Neuronal stem cell (in vitro differentiated cells): ENCODE measurements at regions not wholly inside any gene's neighbourhood (a gene's known extent, or its start where the extent isn't known, plus 50 kb on each side); places are given as distances from the start of the nearest gene placed in this dataset.

ENCODE experiments used
- DNase-seq: peaks from one replicate; pipeline ENCODE4 v3.0.0-alpha.2; 2013; ENCODE audit warnings: low spot score
- H2AFZ ChIP-seq: one replicate; pipeline ENCODE4 v1.6.1; 2013; ENCODE audit warnings: mild to moderate bottlenecking, low read length, inconsistent platforms
- H2AK5ac ChIP-seq: 2 replicates; pipeline ENCODE4 v1.6.1; 2013; ENCODE audit warnings: low read depth, mild to moderate bottlenecking, inconsistent platforms, low read length, moderate library complexity, mixed read lengths
- H2BK120ac ChIP-seq: 2 replicates; pipeline ENCODE4 v1.6.1; 2013; ENCODE audit warnings: low read depth, mild to moderate bottlenecking, inconsistent platforms, low read length, moderate library complexity, mixed read lengths
- H2BK12ac ChIP-seq: one replicate; pipeline ENCODE4 v1.6.1; 2013; ENCODE audit warnings: low read length, inconsistent platforms
- H2BK15ac ChIP-seq: 2 replicates; pipeline ENCODE4 v1.6.1; 2013; ENCODE audit warnings: mild to moderate bottlenecking, low read length, inconsistent platforms, mixed read lengths
- H2BK5ac ChIP-seq: one replicate; pipeline ENCODE4 v1.6.1; 2013; ENCODE audit warnings: inconsistent platforms, mild to moderate bottlenecking, low read length, moderate library complexity
- H3K14ac ChIP-seq: one replicate; pipeline ENCODE4 v1.6.1; 2013; ENCODE audit warnings: low read length, inconsistent platforms
- H3K18ac ChIP-seq: 2 replicates; pipeline ENCODE4 v1.6.1; 2013; ENCODE audit warnings: low read length, inconsistent platforms
- H3K23ac ChIP-seq: 2 replicates; pipeline ENCODE4 v1.6.1; 2013; ENCODE audit warnings: low read depth, mild to moderate bottlenecking, mixed read lengths, low read length, inconsistent platforms; ENCODE audit not compliant: poor library complexity
- H3K27ac ChIP-seq: replicated peaks from 3 replicates; pipeline ENCODE4 v1.5.1; 2013; ENCODE audit warnings: low read length, inconsistent platforms
- H3K27me3 ChIP-seq, 3 experiments: 2 replicates each; pipeline ENCODE4 v1.6.1; 2013; ENCODE audit warnings: low read length in 3 of 3, mild to moderate bottlenecking in 2 of 3, inconsistent platforms in 1 of 3, low read depth in 1 of 3, mixed read lengths in 1 of 3, moderate library complexity in 1 of 3; ENCODE audit not compliant: control insufficient read depth in 3 of 3, insufficient read depth in 3 of 3
- H3K36me3 ChIP-seq, 2 donors: replicated peaks in 1 of 2; 2 replicates each; pipeline ENCODE4 v1.6.1; 2013; ENCODE audit warnings: low read length in 2 of 2; ENCODE audit not compliant: control insufficient read depth in 2 of 2, insufficient read depth in 2 of 2
- H3K4ac ChIP-seq: 2 replicates; pipeline ENCODE4 v1.6.1; 2013; ENCODE audit warnings: inconsistent platforms, mild to moderate bottlenecking, low read length, moderate library complexity
- H3K4me1 ChIP-seq, 2 donors: 1 replicate in 1 of 2; 2 replicates in 1 of 2; pipeline ENCODE4 v1.6.1; 2013; ENCODE audit warnings: low read length in 2 of 2, low read depth in 1 of 2; ENCODE audit not compliant: control insufficient read depth in 2 of 2, insufficient read depth in 1 of 2
- H3K4me2 ChIP-seq: one replicate; pipeline ENCODE4 v1.6.1; 2013; ENCODE audit warnings: mild to moderate bottlenecking, low read length, inconsistent platforms; ENCODE audit not compliant: insufficient read depth, poor library complexity, severe bottlenecking
- H3K4me3 ChIP-seq, 2 donors: 2 replicates each; pipeline ENCODE4 v1.5.1; 2013; ENCODE audit warnings: low read length in 2 of 2, mild to moderate bottlenecking in 2 of 2, inconsistent platforms in 1 of 2, moderate library complexity in 1 of 2
- H3K79me1 ChIP-seq: one replicate; pipeline ENCODE4 v1.6.1; 2013; ENCODE audit warnings: low read depth, mild to moderate bottlenecking, inconsistent platforms, low read length, moderate library complexity
- H3K9ac ChIP-seq: one replicate; pipeline ENCODE4 v1.6.1; 2013; ENCODE audit warnings: mild to moderate bottlenecking, low read depth, low read length, inconsistent platforms; ENCODE audit not compliant: poor library complexity
- H3K9me3 ChIP-seq, 2 donors: replicated peaks in 1 of 2; 2 replicates each; pipeline versions ENCODE3 to v1.6.1; 2013; ENCODE audit warnings: low read length in 2 of 2, mild to moderate bottlenecking in 2 of 2, inconsistent platforms in 1 of 2, low read depth in 1 of 2, mixed read lengths in 1 of 2, moderate library complexity in 1 of 2; ENCODE audit not compliant: control insufficient read depth in 2 of 2, insufficient read depth in 1 of 2
- H4K8ac ChIP-seq: one replicate; pipeline ENCODE4 v1.6.1; 2013; ENCODE audit warnings: low read depth, mild to moderate bottlenecking, inconsistent platforms, low read length, moderate library complexity
- H4K91ac ChIP-seq: one replicate; pipeline ENCODE4 v1.6.1; 2013; ENCODE audit warnings: low read length, low read depth, mild to moderate bottlenecking, inconsistent platforms; ENCODE audit not compliant: poor library complexity
- WGBS, 2 donors: extraction: QIAGEN DNeasy Blood & Tissue Kit; methylation state at CpG; one replicate each; pipeline ENCODE4 v1.1.7; 2013; ENCODE audit warnings: missing lambda C conversion rate in 2 of 2, mixed read lengths in 1 of 2; ENCODE audit not compliant: insufficient read length in 2 of 2, insufficient replicate concordance in 1 of 2; ENCODE audit errors: extremely low coverage in 2 of 2; 5-methylcytosine and 5-hydroxymethylcytosine counted together

- no peaks in the 10 kb centered on the region for H3K36me3 ChIP-seq
- no peak overlapping the region for H3K14ac ChIP-seq
- H3K79me1 ChIP-seq: no peaks in the 10 kb centered on the region
- H3K27ac ChIP-seq: no peak overlapping the region
- no peaks in the 10 kb centered on the region for H3K9me3 ChIP-seq
- DNase-seq: no peak
- no peak overlapping the region for H2BK12ac ChIP-seq
- H2AK5ac ChIP-seq: no peak overlapping the region
- H2AFZ ChIP-seq: no peak overlapping the region
- H3K18ac ChIP-seq: no peak overlapping the region
- no peak overlapping the region for H2BK15ac ChIP-seq
- H3K4me2 ChIP-seq: no peak overlapping the region
- no CpG with 5 or more reads among the region's 2 CpGs for WGBS, 2 donors
- no peak overlapping the region for H3K4me3 ChIP-seq
- H2BK5ac ChIP-seq: no peak overlapping the region
- H3K4ac ChIP-seq: no peak overlapping the region
- H3K9ac ChIP-seq: no peak overlapping the region
- H3K23ac ChIP-seq: no peak overlapping the region
- H3K27me3 ChIP-seq: no peaks in the 10 kb centered on the region
- no peaks in the 10 kb centered on the region for H3K4me1 ChIP-seq
- no peak overlapping the region for H4K91ac ChIP-seq
- no peak overlapping the region for H2BK120ac ChIP-seq
- H4K8ac ChIP-seq: no peak overlapping the region
Observed at GRCh38 chr9:116062206-116062550, 91.4 kb upstream of the PAPPA start.

- no peaks in the 10 kb centered on the region for H3K4me1 ChIP-seq
- no peak overlapping the region for H2AFZ ChIP-seq
- H3K27ac ChIP-seq: no peak overlapping the region
- H3K36me3 ChIP-seq: no peaks in the 10 kb centered on the region
- H2BK15ac ChIP-seq: no peak overlapping the region
- no peak for DNase-seq
- H3K27me3 ChIP-seq: no peaks in the 10 kb centered on the region
- no peak overlapping the region for H3K14ac ChIP-seq
- H3K79me1 ChIP-seq: no peaks in the 10 kb centered on the region
- no peak overlapping the region for H2BK5ac ChIP-seq
- no peak overlapping the region for H3K23ac ChIP-seq
- H4K91ac ChIP-seq: no peak overlapping the region
- H3K9ac ChIP-seq: no peak overlapping the region
- H2AK5ac ChIP-seq: no peak overlapping the region
- WGBS, 2 donors: no CpG with 5 or more reads among the region's 3 CpGs
- no peak overlapping the region for H3K4ac ChIP-seq
- no peaks in the 10 kb centered on the region for H3K9me3 ChIP-seq
- H3K4me3 ChIP-seq: no peak overlapping the region
- H3K4me2 ChIP-seq: no peak overlapping the region
- no peak overlapping the region for H3K18ac ChIP-seq
- no peak overlapping the region for H2BK120ac ChIP-seq
- no peak overlapping the region for H2BK12ac ChIP-seq
- no peak overlapping the region for H4K8ac ChIP-seq
Observed at GRCh38 chr9:116064970-116065369, 88.6 kb upstream of the PAPPA start.

- Histone ChIP-seq H2BK12ac (no peak overlapping the region), H2BK5ac (no peak overlapping the region), H3K27ac (no peak overlapping the region), H3K4me3 (no peak overlapping the region), H3K36me3 (no peaks in the 10 kb centered on the region), H3K4me1 (no peaks in the 10 kb centered on the region), H4K91ac (no peak overlapping the region), H4K8ac (no peak overlapping the region), H3K23ac (no peak overlapping the region), H2AK5ac (no peak overlapping the region), H3K4me2 (no peak overlapping the region), H3K4ac (no peak overlapping the region), H3K27me3 (no peaks in the 10 kb centered on the region), H2AFZ (no peak overlapping the region), H3K79me1 (no peaks in the 10 kb centered on the region), H3K14ac (no peak overlapping the region), H2BK120ac (no peak overlapping the region), H3K9me3 (no peaks in the 10 kb centered on the region), H3K18ac (no peak overlapping the region), H3K9ac (no peak overlapping the region), H2BK15ac (no peak overlapping the region)
- DNase-seq: no peak
- WGBS, 2 donors: no CpG with 5 or more reads among the region's 3 CpGs
Observed at GRCh38 chr9:116066221-116066620, 87.4 kb upstream of the PAPPA start.

- no peak overlapping the region for H3K9ac ChIP-seq
- H2BK120ac ChIP-seq: no peak overlapping the region
- H3K23ac ChIP-seq: no peak overlapping the region
- H3K9me3 ChIP-seq: no peaks in the 10 kb centered on the region
- H3K18ac ChIP-seq: no peak overlapping the region
- no peak overlapping the region for H4K91ac ChIP-seq
- H2BK12ac ChIP-seq: no peak overlapping the region
- H3K27ac ChIP-seq: no peak overlapping the region
- no peaks in the 10 kb centered on the region for H3K36me3 ChIP-seq
- no peak overlapping the region for H2AFZ ChIP-seq
- no peak overlapping the region for H3K4ac ChIP-seq
- no CpG with 5 or more reads among the region's 3 CpGs for WGBS, 2 donors
- H3K79me1 ChIP-seq: no peaks in the 10 kb centered on the region
- no peak overlapping the region for H2BK15ac ChIP-seq
- H3K4me1 ChIP-seq: no peaks in the 10 kb centered on the region
- no peak overlapping the region for H2AK5ac ChIP-seq
- no peak overlapping the region for H3K4me3 ChIP-seq
- H4K8ac ChIP-seq: no peak overlapping the region
- H3K27me3 ChIP-seq: no peaks in the 10 kb centered on the region
- H3K4me2 ChIP-seq: no peak overlapping the region
- no peak for DNase-seq
- no peak overlapping the region for H3K14ac ChIP-seq
- H2BK5ac ChIP-seq: no peak overlapping the region
Observed at GRCh38 chr9:116067566-116067965, 86.0 kb upstream of the PAPPA start.
